ENCODE measurements at regions not wholly inside any gene's neighbourhood (a gene's known extent, or its start where the extent isn't known, plus 50 kb on each side); places are given as distances from the start of the nearest gene placed in this dataset.

- H3K27ac ChIP-seq: no peak overlapping the region
- H3K27me3 ChIP-seq: no peaks in the 10 kb centered on the region
- ATAC-seq (no peak), DNase-seq (no peak)
- TF ChIP-seq CTCF (IDR thresholded peaks at IDR 0.05) (no peak), POLR2A (IDR thresholded peaks at IDR 0.05) (no peak)
- WGBS (ENCODE audit: insufficient coverage, low coverage, low lambda C conversion rate, missing lambda C conversion rate): 86% methylated on average over 1 of the region's 1 CpG
- no peak overlapping the region for H3K4me3 ChIP-seq
- H3K36me3 ChIP-seq: no peaks in the 10 kb centered on the region
- H3K4me1 ChIP-seq: peaks cover 0 to 17% (median 5%) of the 10 kb centered on the region in 4 donors
- intact Hi-C loops (cut with DNase I): no loop called here
- no peaks in the 10 kb centered on the region for H3K9me3 ChIP-seq
These were observed 489.3 kb downstream of the ADCYAP1 start for GRCh38 chr18:1393929-1394328.

GRCh38 chr18:1394426-1394825 is 489.8 kb downstream of the ADCYAP1 start:
- H3K27ac ChIP-seq: no peak overlapping the region
- 73% methylated on average over 1 of the region's 1 CpG for WGBS (ENCODE audit: insufficient coverage, low coverage, low lambda C conversion rate, missing lambda C conversion rate)
- no peaks in the 10 kb centered on the region for H3K9me3 ChIP-seq
- intact Hi-C loops (cut with DNase I): no loop called here
- no peaks in the 10 kb centered on the region for H3K27me3 ChIP-seq
- H3K4me3 ChIP-seq: no peak overlapping the region
- DNase-seq: no peak
- TF ChIP-seq POLR2A (IDR thresholded peaks at IDR 0.05) (no peak), CTCF (IDR thresholded peaks at IDR 0.05) (no peak)
- H3K4me1 ChIP-seq: peaks cover 0 to 17% (median 5%) of the 10 kb centered on the region in 4 donors
- ATAC-seq: no peak
- H3K36me3 ChIP-seq: no peaks in the 10 kb centered on the region

GRCh38 chr18:1394966-1395365 is 490.3 kb downstream of the ADCYAP1 start:
- TF ChIP-seq POLR2A (IDR thresholded peaks at IDR 0.05) (no peak), CTCF (IDR thresholded peaks at IDR 0.05) (no peak)
- Histone ChIP-seq H3K27me3 (no peaks in the 10 kb centered on the region), H3K4me1 (peaks cover 0 to 17% (median 5%) of the 10 kb centered on the region in 4 donors), H3K27ac (no peak overlapping the region), H3K36me3 (no peaks in the 10 kb centered on the region), H3K4me3 (no peak overlapping the region), H3K9me3 (no peaks in the 10 kb centered on the region)
- ATAC-seq (no peak), DNase-seq (no peak)
- intact Hi-C loops (cut with DNase I): no loop called here
- WGBS (ENCODE audit: insufficient coverage, low coverage, low lambda C conversion rate, missing lambda C conversion rate): 77% methylated on average over 5 of the region's 5 CpGs

GRCh38 chr18:1408376-1408775 is 503.7 kb downstream of the ADCYAP1 start:
- no peak for DNase-seq
- Histone ChIP-seq H3K27me3 (no peaks in the 10 kb centered on the region), H3K27ac (no peak overlapping the region), H3K9me3 (no peaks in the 10 kb centered on the region), H3K4me3 (no peak overlapping the region), H3K36me3 (no peaks in the 10 kb centered on the region), H3K4me1 (no peaks in the 10 kb centered on the region)
- TF ChIP-seq POLR2A (IDR thresholded peaks at IDR 0.05) (no peak), CTCF (IDR thresholded peaks at IDR 0.05) (no peak)
- 35% methylated on average over 2 of the region's 2 CpGs for WGBS (ENCODE audit: insufficient coverage, low coverage, low lambda C conversion rate, missing lambda C conversion rate)
- no peak for ATAC-seq
- intact Hi-C loops (cut with DNase I): no loop called here

Measured in right lobe of liver (tissue), 6 donors.